Astrocyte of the spinal cord (primary cell): ENCODE measurements at regions not wholly inside any gene's neighbourhood (a gene's known extent, or its start where the extent isn't known, plus 50 kb on each side); places are given as distances from the start of the nearest gene placed in this dataset.
A peak's percentile ranks its signal among the peaks of the same experiment; 100 is the strongest.

Experiments used
- DNase-seq: peaks from one replicate; pipeline ENCODE4 v3.0.0; 2011; ENCODE audit warnings: low read depth, low spot score
- H3K4me3 ChIP-seq: 2 replicates; pipeline ENCODE4 v1.5.1; 2011; ENCODE audit warnings: low read depth, mild to moderate bottlenecking, low read length, moderate library complexity
- CTCF ChIP-seq: IDR thresholded peaks from 2 replicates; pipeline ENCODE4 v1.5.1; 2012; ENCODE audit warnings: low read depth, mild to moderate bottlenecking, low read length, inconsistent platforms
- in situ Hi-C: cut with HindIII; loops from 2 replicates; pipeline ENCODE4 v1.10.0; 2017; ENCODE audit warnings: low sequenced_read_pairs

- DNase-seq, result peak; percentile 39
- H3K4me3 ChIP-seq, result no peak overlapping the region
- in situ Hi-C loops, result no loop called here
- peak; percentile 84 for TF ChIP-seq CTCF
Observed at GRCh38 chr18:21191596-21192307, 50.3 kb upstream of the GREB1L start.
